GM21576 (cell line): ENCODE measurements at regions not wholly inside any gene's neighbourhood (a gene's known extent, or its start where the extent isn't known, plus 50 kb on each side); places are given as distances from the start of the nearest gene placed in this dataset.

ENCODE experiments used
- ATAC-seq: cut with Tn5 transposase; IDR thresholded peaks from one replicate; pipeline ENCODE4 v1.9.1; 2021; ENCODE audit warnings: mild to moderate bottlenecking, moderate library complexity; ENCODE audit not compliant: unreplicated experiment

- ATAC-seq: no peak
Observed at GRCh38 chr3:168539909-168540308, 444.2 kb upstream of the GOLIM4 start.

GRCh38 chr3:168534761-168535160 is 439.0 kb upstream of the GOLIM4 start:
- no peak for ATAC-seq

- no peak for ATAC-seq
Observed at GRCh38 chr3:168533600-168533999, 437.9 kb upstream of the GOLIM4 start.

GRCh38 chr3:168532135-168532534 is 436.4 kb upstream of the GOLIM4 start:
- ATAC-seq: no peak

GRCh38 chr3:168531116-168531515 is 435.4 kb upstream of the GOLIM4 start:
- ATAC-seq: no peak

GRCh38 chr3:168524129-168524528 is 428.4 kb upstream of the GOLIM4 start:
- ATAC-seq: no peak

- ATAC-seq: no peak
Observed at GRCh38 chr3:168517249-168518071, 421.7 kb upstream of the GOLIM4 start.

- ATAC-seq: no peak
Observed at GRCh38 chr3:168514252-168514651, 418.5 kb upstream of the GOLIM4 start.

- no peak for ATAC-seq
Observed at GRCh38 chr3:168512802-168513201, 417.1 kb upstream of the GOLIM4 start.

GRCh38 chr3:168511428-168512014 is 415.8 kb upstream of the GOLIM4 start:
- no peak for ATAC-seq

GRCh38 chr3:168506589-168506988 is 410.9 kb upstream of the GOLIM4 start:
- no peak for ATAC-seq

GRCh38 chr3:168501570-168501969 is 405.8 kb upstream of the GOLIM4 start:
- ATAC-seq: no peak

- no peak for ATAC-seq
Observed at GRCh38 chr3:168498194-168498593, 402.5 kb upstream of the GOLIM4 start.

GRCh38 chr3:168497741-168498140 is 402.0 kb upstream of the GOLIM4 start:
- no peak for ATAC-seq

- ATAC-seq: no peak
Observed at GRCh38 chr3:168497183-168497582, 401.5 kb upstream of the GOLIM4 start.

GRCh38 chr3:168495932-168496331 is 400.2 kb upstream of the GOLIM4 start:
- no peak for ATAC-seq

GRCh38 chr3:168495270-168495669 is 399.5 kb upstream of the GOLIM4 start:
- ATAC-seq: no peak

GRCh38 chr3:168493412-168494205 is 397.9 kb upstream of the GOLIM4 start:
- no peak for ATAC-seq

GRCh38 chr3:168490981-168491380 is 395.3 kb upstream of the GOLIM4 start:
- no peak for ATAC-seq

- ATAC-seq: no peak
Observed at GRCh38 chr3:168489301-168489700, 393.6 kb upstream of the GOLIM4 start.

- ATAC-seq: no peak
Observed at GRCh38 chr3:168485936-168486335, 390.2 kb upstream of the GOLIM4 start.
